OCI-LY1 (cell line): ENCODE measurements at regions not wholly inside any gene's neighbourhood (a gene's known extent, or its start where the extent isn't known, plus 50 kb on each side); places are given as distances from the start of the nearest gene placed in this dataset.

Experiments used
- H2AFZ ChIP-seq: fragments of 200-600 bp; sonication (generic), shearing (Covaris generic); 2 replicates; pipeline ENCODE4 v1.6.0; 2014; ENCODE audit warnings: antibody characterized with exemption, mild to moderate bottlenecking, low read length
- H3F3A ChIP-seq: fragments of 200-600 bp; sonication (generic), shearing (Covaris generic); 2 replicates; pipeline ENCODE4 v1.6.0; 2014; ENCODE audit warnings: mild to moderate bottlenecking, antibody characterized with exemption, low read length, moderate library complexity; ENCODE audit not compliant: insufficient read depth
- H3K27ac ChIP-seq: fragments of 200-600 bp; sonication (generic); 2 replicates; pipeline ENCODE4 v1.5.1; 2014; ENCODE audit warnings: low read length, mixed run types, mild to moderate bottlenecking, low read depth; ENCODE audit not compliant: poor library complexity, severe bottlenecking
- H3K27me3 ChIP-seq: fragments of 200-600 bp; sonication (generic); 2 replicates; pipeline ENCODE4 v1.6.0; 2014; ENCODE audit warnings: antibody characterized with exemption, mild to moderate bottlenecking, low read length, moderate library complexity; ENCODE audit not compliant: insufficient read depth
- H3K36me3 ChIP-seq: fragments of 200-600 bp; sonication (generic); 2 replicates; pipeline ENCODE4 v1.6.1; 2014; ENCODE audit warnings: mild to moderate bottlenecking, antibody characterized with exemption, low read length, moderate library complexity, mixed read lengths; ENCODE audit not compliant: insufficient read depth
- H3K4me1 ChIP-seq: fragments of 200-600 bp; sonication (generic); 2 replicates; pipeline ENCODE4 v1.5.1; 2014; ENCODE audit warnings: mild to moderate bottlenecking, low read length, moderate library complexity; ENCODE audit not compliant: insufficient read depth, severe bottlenecking
- H3K4me2 ChIP-seq: fragments of 200-600 bp; sonication (generic), shearing (Covaris generic); 2 replicates; pipeline ENCODE4 v1.6.1; 2014; ENCODE audit warnings: low read length
- H3K4me3 ChIP-seq: fragments of 200-600 bp; sonication (generic); 2 replicates; pipeline ENCODE4 v1.5.1; 2014; ENCODE audit warnings: low read length, low read depth, mild to moderate bottlenecking, mixed read lengths; ENCODE audit not compliant: poor library complexity, severe bottlenecking
- H3K79me2 ChIP-seq: fragments of 200-600 bp; shearing (Covaris generic); 2 replicates; pipeline ENCODE4 v1.6.1; 2016; ENCODE audit warnings: mixed run types, low read length, mixed read lengths; ENCODE audit not compliant: insufficient read depth
- H3K9ac ChIP-seq: fragments of 200-600 bp; sonication (generic), shearing (Covaris generic); 2 replicates; pipeline ENCODE4 v1.6.1; 2014; ENCODE audit warnings: mild to moderate bottlenecking, low read length, mixed read lengths
- H3K9me2 ChIP-seq: fragments of 200-600 bp; sonication (generic), shearing (Covaris generic); 2 replicates; pipeline ENCODE4 v1.6.1; 2014; ENCODE audit warnings: low read depth, mild to moderate bottlenecking, low read length, mixed read lengths
- H3K9me3 ChIP-seq: fragments of 200-600 bp; shearing (Covaris generic); 2 replicates; pipeline ENCODE4 v1.6.1; 2014; ENCODE audit warnings: low read length, mixed read lengths
- H4K20me1 ChIP-seq: fragments of 200-600 bp; sonication (generic), shearing (Covaris generic); 2 replicates; pipeline ENCODE4 v1.6.0; 2016; ENCODE audit warnings: mild to moderate bottlenecking, low read length; ENCODE audit not compliant: insufficient read depth
- CTCF ChIP-seq: fragments of 200-600 bp; sonication (generic), shearing (Covaris generic); IDR thresholded peaks from 2 replicates; pipeline ENCODE4 v1.5.1; 2017; ENCODE audit warnings: mild to moderate bottlenecking, antibody characterized with exemption, low read length, moderate library complexity, mixed read lengths
- EZH2 ChIP-seq: fragments of 200-600 bp; sonication (generic), shearing (Covaris generic); IDR thresholded peaks from 2 replicates; pipeline ENCODE4 v1.8.0; 2017; ENCODE audit warnings: borderline replicate concordance, mixed run types, mild to moderate bottlenecking, antibody characterized with exemption, low read length, moderate library complexity, mixed read lengths

GRCh38 chr10:21079330-21079658, 182.2 kb upstream of the NEBL start:
- Histone ChIP-seq H3K4me1 (no peaks in the 10 kb centered on the region), H3K4me3 (no peak overlapping the region), H3K27me3 (no peaks in the 10 kb centered on the region), H3F3A (no peaks in the 10 kb centered on the region), H3K79me2 (no peaks in the 10 kb centered on the region), H2AFZ (no peak overlapping the region), H3K9me2 (no peaks in the 10 kb centered on the region), H3K27ac (no peak overlapping the region), H3K9ac (no peak overlapping the region), H3K4me2 (no peak overlapping the region), H3K36me3 (no peaks in the 10 kb centered on the region), H3K9me3 (no peaks in the 10 kb centered on the region), H4K20me1 (no peaks in the 10 kb centered on the region)
- TF ChIP-seq CTCF (no peak), EZH2 (no peak)

- no peaks in the 10 kb centered on the region for H3K27me3 ChIP-seq
- H3K36me3 ChIP-seq: no peaks in the 10 kb centered on the region
- no peak overlapping the region for H3K9ac ChIP-seq
- H2AFZ ChIP-seq: no peak overlapping the region
- H3K79me2 ChIP-seq: no peaks in the 10 kb centered on the region
- TF ChIP-seq EZH2 (no peak), CTCF (peak; percentile 66)
- no peak overlapping the region for H3K4me2 ChIP-seq
- H3K27ac ChIP-seq: no peak overlapping the region
- no peaks in the 10 kb centered on the region for H3F3A ChIP-seq
- no peaks in the 10 kb centered on the region for H3K4me1 ChIP-seq
- no peaks in the 10 kb centered on the region for H4K20me1 ChIP-seq
- no peaks in the 10 kb centered on the region for H3K9me2 ChIP-seq
- no peaks in the 10 kb centered on the region for H3K9me3 ChIP-seq
- H3K4me3 ChIP-seq: no peak overlapping the region
Observed at GRCh38 chr10:21078410-21079329, 181.6 kb upstream of the NEBL start.

GRCh38 chr10:21077681-21078080, 180.6 kb upstream of the NEBL start:
- Histone ChIP-seq H3K79me2 (no peaks in the 10 kb centered on the region), H3K9me2 (no peaks in the 10 kb centered on the region), H3K4me1 (no peaks in the 10 kb centered on the region), H3K9me3 (no peaks in the 10 kb centered on the region), H3K27ac (no peak overlapping the region), H2AFZ (no peak overlapping the region), H3K27me3 (no peaks in the 10 kb centered on the region), H3K4me3 (no peak overlapping the region), H4K20me1 (no peaks in the 10 kb centered on the region), H3K9ac (no peak overlapping the region), H3F3A (no peaks in the 10 kb centered on the region), H3K36me3 (no peaks in the 10 kb centered on the region), H3K4me2 (no peak overlapping the region)
- no peak for TF ChIP-seq EZH2
- TF ChIP-seq CTCF: no peak
